GM12875 (cell line): ENCODE measurements at regions not wholly inside any gene's neighbourhood (a gene's known extent, or its start where the extent isn't known, plus 50 kb on each side); places are given as distances from the start of the nearest gene placed in this dataset.

ENCODE experiments used
- H3K4me3 ChIP-seq: one replicate; pipeline ENCODE4 v1.5.1; 2011; ENCODE audit warnings: low read depth, low read length, control low read depth
- CTCF ChIP-seq: IDR thresholded peaks from 2 replicates; pipeline ENCODE4 v1.5.1; 2011; ENCODE audit warnings: low read depth, mild to moderate bottlenecking, control low read depth, inconsistent platforms, low read length, moderate library complexity, borderline replicate concordance; ENCODE audit not compliant: insufficient read depth

DNA sequence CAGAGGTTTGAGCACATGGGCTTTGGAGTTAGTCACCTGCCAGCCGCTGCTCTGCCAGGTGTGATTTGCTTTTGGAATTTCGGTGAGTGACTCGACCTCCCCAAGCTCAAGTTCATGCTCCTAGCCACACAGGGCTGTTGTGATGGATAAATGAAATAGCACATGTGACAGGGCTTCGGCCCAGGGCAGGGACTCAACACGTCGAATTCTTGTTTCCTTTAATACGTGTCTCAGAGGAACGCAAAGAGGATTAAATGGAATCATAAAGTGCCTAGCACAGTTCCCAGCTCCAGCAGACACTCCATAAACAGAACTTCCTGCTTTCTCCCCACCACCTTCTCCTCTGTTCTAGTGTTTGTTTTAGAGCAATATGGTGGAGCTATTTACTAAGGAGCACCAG, 88.3 kb upstream of the CHST15 start:
- H3K4me3 ChIP-seq = no peak overlapping the region

DNA sequence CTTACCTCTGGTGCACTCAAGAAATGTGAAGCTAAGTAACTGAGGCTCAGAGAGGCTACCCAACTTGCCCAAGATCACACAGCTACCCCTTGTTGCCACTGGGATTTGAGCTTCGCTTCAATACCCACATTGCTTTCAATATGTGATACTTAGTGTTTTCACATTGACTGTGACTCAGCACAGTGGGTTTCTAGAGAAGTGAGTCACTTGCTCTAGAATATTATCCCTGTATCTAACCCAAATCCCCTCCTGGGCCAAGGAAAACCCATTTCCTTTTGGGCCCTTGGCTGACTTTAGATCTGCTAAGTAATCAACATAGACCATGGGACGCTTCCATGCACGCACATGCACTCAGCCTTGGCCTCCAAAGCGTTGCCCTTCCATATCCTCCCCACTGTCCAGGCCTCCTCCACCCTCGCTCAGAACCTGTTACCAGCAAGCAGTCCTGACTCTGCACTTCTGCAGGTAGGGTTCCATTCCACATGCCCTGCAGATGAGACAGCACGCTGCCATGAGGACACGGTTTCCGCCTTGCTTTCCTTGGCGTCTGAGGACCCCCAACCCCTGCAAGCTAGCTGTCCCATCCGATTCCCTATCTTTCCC, 87.7 kb upstream of the CHST15 start:
- TF ChIP-seq CTCF = no peak
- no peak overlapping the region for H3K4me3 ChIP-seq

More for the DNA sequence above, 88.3 kb upstream of the CHST15 start:
- TF ChIP-seq CTCF = no peak

DNA sequence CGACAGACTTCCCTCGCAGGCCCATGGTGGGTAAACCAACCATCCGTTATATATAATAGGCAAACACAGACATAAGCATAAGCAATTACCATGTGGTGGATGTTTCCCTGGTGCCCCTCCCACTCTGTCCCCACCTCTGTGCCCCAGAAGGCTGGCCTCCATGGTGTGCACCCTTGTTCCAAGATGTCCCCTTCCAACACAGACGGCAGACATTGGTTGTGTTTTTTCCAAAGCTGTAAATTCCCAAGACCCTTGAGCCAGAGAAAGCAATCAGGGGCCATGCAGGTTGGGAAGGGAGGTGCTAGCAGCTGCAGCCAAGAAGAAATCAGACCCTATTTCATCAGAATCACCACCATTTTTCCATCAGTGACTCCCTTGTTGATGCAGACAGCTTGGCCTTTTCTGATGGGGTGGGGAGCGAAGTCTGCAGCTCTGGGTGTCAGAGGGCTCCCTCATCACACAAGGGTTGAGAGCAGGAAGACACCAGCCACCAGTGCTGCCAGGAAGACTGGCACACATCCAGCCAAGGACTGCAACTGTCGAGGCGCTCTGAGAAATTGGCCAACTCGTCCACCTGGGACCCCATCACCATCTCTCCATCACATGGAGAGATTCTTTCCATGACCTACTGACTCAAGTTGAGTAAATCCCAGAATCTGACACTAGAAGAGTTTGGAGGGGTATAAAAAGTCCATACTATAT, 86.8 kb upstream of the CHST15 start:
- H3K4me3 ChIP-seq = no peak overlapping the region
- TF ChIP-seq CTCF = no peak

DNA sequence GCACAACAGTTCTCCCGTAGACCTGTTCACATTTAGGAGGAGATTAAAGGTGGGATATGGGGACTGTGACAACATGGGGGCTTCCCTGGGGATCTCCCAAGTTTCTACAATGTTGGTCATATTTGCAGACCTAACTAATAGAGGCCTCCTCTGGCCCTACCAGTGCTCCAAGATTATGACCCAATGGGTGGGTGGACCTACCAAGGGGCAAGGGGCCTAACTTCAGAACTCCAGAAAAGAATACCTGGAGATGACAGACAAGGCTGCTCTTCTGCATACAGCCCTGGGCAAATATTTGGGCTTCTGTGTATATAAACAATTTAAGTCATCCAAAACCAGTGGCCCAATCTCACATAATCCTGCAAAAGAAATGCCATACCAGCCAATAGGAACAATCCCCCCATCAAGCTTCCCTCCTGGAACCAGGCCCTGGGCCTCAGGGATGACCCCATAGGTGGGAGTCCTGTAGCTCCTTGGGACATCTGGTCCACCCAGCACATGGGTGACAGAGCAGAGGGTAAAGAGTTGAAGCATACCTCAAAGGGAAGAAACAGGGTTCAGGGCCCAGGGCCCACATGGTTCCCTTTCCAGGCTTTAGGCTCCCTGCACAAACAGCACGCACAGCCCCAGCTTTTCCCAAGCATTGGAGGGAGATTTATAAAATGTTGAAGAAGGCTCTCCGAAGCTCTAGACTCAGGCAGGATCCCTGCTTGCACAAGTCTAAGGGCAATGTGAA, 86.1 kb upstream of the CHST15 start:
- no peak overlapping the region for H3K4me3 ChIP-seq
- TF ChIP-seq CTCF = no peak

- H3K4me3 ChIP-seq = no peak overlapping the region
- TF ChIP-seq CTCF = no peak
Measured at GRCh38 chr10:124177180-124177518, 83.8 kb upstream of the CHST15 start.

GRCh38 chr10:124176349-124177179, 83.2 kb upstream of the CHST15 start:
- TF ChIP-seq CTCF = no peak
- no peak overlapping the region for H3K4me3 ChIP-seq
